ENCODE measurements at regions not wholly inside any gene's neighbourhood (a gene's known extent, or its start where the extent isn't known, plus 50 kb on each side); places are given as distances from the start of the nearest gene placed in this dataset.
A peak's percentile ranks its signal among the peaks of the same experiment; 100 is the strongest.

GRCh38 chr14:98957211-98958047 lies 314.6 kb downstream of the BCL11B start:
- Histone ChIP-seq H3K27ac (no peak overlapping the region), H2AFZ (no peak overlapping the region), H3K4me2 (no peak overlapping the region), H3K36me3 (replicated peaks; ENCODE audit: insufficient read depth, low read depth) (no peaks in the 10 kb centered on the region), H3K27me3 (no peaks in the 10 kb centered on the region), H3K79me2 (no peaks in the 10 kb centered on the region), H3K9me2 (replicated peaks; ENCODE audit: insufficient read depth) (no peaks in the 10 kb centered on the region), H4K20me1 (ENCODE audit: insufficient read depth, poor library complexity, severe bottlenecking) (no peaks in the 10 kb centered on the region), H3K4me1 (ENCODE audit: insufficient read depth) (peaks cover 7% of the 10 kb centered on the region), H3K4me3 (no peak overlapping the region), H3K9me3 (ENCODE audit: low read depth) (no peaks in the 10 kb centered on the region)
- 83% methylated on average over 20 of the region's 20 CpGs for WGBS (ENCODE audit: low lambda C conversion rate, missing lambda C conversion rate)
- DNase-seq (ENCODE audit: low spot score) = peak; percentile 70
- TF ChIP-seq, protein P1, sequence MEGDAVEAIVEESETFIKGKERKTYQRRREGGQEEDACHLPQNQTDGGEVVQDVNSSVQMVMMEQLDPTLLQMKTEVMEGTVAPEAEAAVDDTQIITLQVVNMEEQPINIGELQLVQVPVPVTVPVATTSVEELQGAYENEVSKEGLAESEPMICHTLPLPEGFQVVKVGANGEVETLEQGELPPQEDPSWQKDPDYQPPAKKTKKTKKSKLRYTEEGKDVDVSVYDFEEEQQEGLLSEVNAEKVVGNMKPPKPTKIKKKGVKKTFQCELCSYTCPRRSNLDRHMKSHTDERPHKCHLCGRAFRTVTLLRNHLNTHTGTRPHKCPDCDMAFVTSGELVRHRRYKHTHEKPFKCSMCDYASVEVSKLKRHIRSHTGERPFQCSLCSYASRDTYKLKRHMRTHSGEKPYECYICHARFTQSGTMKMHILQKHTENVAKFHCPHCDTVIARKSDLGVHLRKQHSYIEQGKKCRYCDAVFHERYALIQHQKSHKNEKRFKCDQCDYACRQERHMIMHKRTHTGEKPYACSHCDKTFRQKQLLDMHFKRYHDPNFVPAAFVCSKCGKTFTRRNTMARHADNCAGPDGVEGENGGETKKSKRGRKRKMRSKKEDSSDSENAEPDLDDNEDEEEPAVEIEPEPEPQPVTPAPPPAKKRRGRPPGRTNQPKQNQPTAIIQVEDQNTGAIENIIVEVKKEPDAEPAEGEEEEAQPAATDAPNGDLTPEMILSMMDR (IDR thresholded peaks at IDR 0.05; ENCODE audit: poor library complexity) = no peak
- TF ChIP-seq EZH2 (IDR thresholded peaks at IDR 0.05; ENCODE audit: borderline replicate concordance) (no peak), EZH2phosphoT487 (IDR thresholded peaks at IDR 0.05; ENCODE audit: low read depth, severe bottlenecking, unreplicated experiment) (no peak)

- no peak overlapping the region for H2AFZ ChIP-seq
- no peaks in the 10 kb centered on the region for H3K36me3 ChIP-seq (replicated peaks; ENCODE audit: insufficient read depth, low read depth)
- H4K20me1 ChIP-seq (ENCODE audit: insufficient read depth, poor library complexity, severe bottlenecking) = no peaks in the 10 kb centered on the region
- DNase-seq (ENCODE audit: low spot score) = no peak
- H3K27me3 ChIP-seq = no peaks in the 10 kb centered on the region
- H3K9me3 ChIP-seq (ENCODE audit: low read depth) = no peaks in the 10 kb centered on the region
- peaks cover 7% of the 10 kb centered on the region for H3K4me1 ChIP-seq (ENCODE audit: insufficient read depth)
- H3K4me2 ChIP-seq = no peak overlapping the region
- no peak overlapping the region for H3K27ac ChIP-seq
- H3K4me3 ChIP-seq = no peak overlapping the region
- no peaks in the 10 kb centered on the region for H3K79me2 ChIP-seq
- no peaks in the 10 kb centered on the region for H3K9me2 ChIP-seq (replicated peaks; ENCODE audit: insufficient read depth)
- WGBS (ENCODE audit: low lambda C conversion rate, missing lambda C conversion rate) = 58% methylated on average over 13 of the region's 13 CpGs
- TF ChIP-seq, protein P1 (IDR thresholded peaks at IDR 0.05; ENCODE audit: poor library complexity) = no peak
- TF ChIP-seq EZH2phosphoT487 (IDR thresholded peaks at IDR 0.05; ENCODE audit: low read depth, severe bottlenecking, unreplicated experiment) (no peak), EZH2 (IDR thresholded peaks at IDR 0.05; ENCODE audit: borderline replicate concordance) (no peak)
Observed at GRCh38 chr14:98958048-98958631, 313.9 kb downstream of the BCL11B start.

DNA sequence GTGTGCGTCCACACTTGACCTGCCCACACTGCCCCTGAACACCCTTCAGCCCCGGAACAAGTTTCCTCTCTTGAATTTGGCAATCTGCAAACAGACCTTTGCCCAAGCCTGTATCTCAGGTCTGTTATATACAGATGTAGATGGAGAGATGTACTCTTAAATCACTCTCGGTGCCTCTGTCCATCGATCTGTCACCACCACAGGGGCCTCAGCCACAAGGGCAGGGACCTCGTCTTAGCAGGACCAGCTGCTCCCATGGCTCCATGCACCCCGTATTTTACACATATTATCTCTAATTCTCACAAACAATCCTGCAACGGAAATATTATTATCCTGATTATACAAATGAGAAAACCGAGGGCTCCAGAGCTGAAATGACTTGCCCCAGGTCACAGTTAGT lies 313.4 kb downstream of the BCL11B start:
- WGBS (ENCODE audit: low lambda C conversion rate, missing lambda C conversion rate) = 67% methylated on average over 8 of the region's 8 CpGs
- no peaks in the 10 kb centered on the region for H4K20me1 ChIP-seq (ENCODE audit: insufficient read depth, poor library complexity, severe bottlenecking)
- peaks cover 7% of the 10 kb centered on the region for H3K4me1 ChIP-seq (ENCODE audit: insufficient read depth)
- no peaks in the 10 kb centered on the region for H3K27me3 ChIP-seq
- H3K4me2 ChIP-seq = no peak overlapping the region
- H3K9me2 ChIP-seq (replicated peaks; ENCODE audit: insufficient read depth) = no peaks in the 10 kb centered on the region
- no peaks in the 10 kb centered on the region for H3K9me3 ChIP-seq (ENCODE audit: low read depth)
- DNase-seq (ENCODE audit: low spot score) = no peak
- no peak overlapping the region for H3K27ac ChIP-seq
- no peaks in the 10 kb centered on the region for H3K79me2 ChIP-seq
- no peak overlapping the region for H3K4me3 ChIP-seq
- H2AFZ ChIP-seq = no peak overlapping the region
- TF ChIP-seq EZH2 (IDR thresholded peaks at IDR 0.05; ENCODE audit: borderline replicate concordance) (no peak), EZH2phosphoT487 (IDR thresholded peaks at IDR 0.05; ENCODE audit: low read depth, severe bottlenecking, unreplicated experiment) (no peak)
- TF ChIP-seq, protein P1 (IDR thresholded peaks at IDR 0.05; ENCODE audit: poor library complexity) = no peak
- H3K36me3 ChIP-seq (replicated peaks; ENCODE audit: insufficient read depth, low read depth) = no peaks in the 10 kb centered on the region
